GM06990 (cell line): ENCODE measurements at regions not wholly inside any gene's neighbourhood (a gene's known extent, or its start where the extent isn't known, plus 50 kb on each side); places are given as distances from the start of the nearest gene placed in this dataset.

Experiments
- DNase-seq: peaks from one replicate; pipeline ENCODE4 v3.0.0-alpha.2; 2011; ENCODE audit not compliant: insufficient read length; ENCODE audit errors: extremely low read depth
- H3K27me3 ChIP-seq: replicated peaks from 2 replicates; pipeline ENCODE4 v1.6.0; 2011; ENCODE audit warnings: low read length; ENCODE audit not compliant: control insufficient read depth, insufficient read depth
- H3K36me3 ChIP-seq: 2 replicates; pipeline ENCODE4 v1.5.1; 2011; ENCODE audit warnings: low read length; ENCODE audit not compliant: control insufficient read depth, insufficient read depth
- H3K4me3 ChIP-seq: replicated peaks from 2 replicates; pipeline ENCODE4 v1.5.1; 2011; ENCODE audit warnings: low read depth, mild to moderate bottlenecking, control low read depth, low read length
- CTCF ChIP-seq: IDR thresholded peaks from 2 replicates; pipeline ENCODE4 v1.5.1; 2011; ENCODE audit warnings: low read length, control low read depth, mild to moderate bottlenecking, inconsistent platforms; ENCODE audit not compliant: insufficient read depth, poor library complexity, severe bottlenecking

GRCh38 chr1:36606641-36607262 lies 124.0 kb upstream of the CSF3R start:
- Histone ChIP-seq H3K36me3 (no peaks in the 10 kb centered on the region), H3K4me3 (no peak overlapping the region), H3K27me3 (no peaks in the 10 kb centered on the region; the same call in 1 of the 2 replicates)
- no peak for DNase-seq
- no peak for TF ChIP-seq CTCF

GRCh38 chr1:36605942-36606640 lies 123.4 kb upstream of the CSF3R start:
- no peak for DNase-seq
- Histone ChIP-seq H3K4me3 (no peak overlapping the region), H3K27me3 (no peaks in the 10 kb centered on the region; the same call in 1 of the 2 replicates), H3K36me3 (no peaks in the 10 kb centered on the region)
- TF ChIP-seq CTCF: no peak

GRCh38 chr1:36603461-36603860 lies 120.7 kb upstream of the CSF3R start:
- Histone ChIP-seq H3K4me3 (no peak overlapping the region), H3K36me3 (no peaks in the 10 kb centered on the region), H3K27me3 (no peaks in the 10 kb centered on the region; the same call in 1 of the 2 replicates)
- no peak for DNase-seq
- no peak for TF ChIP-seq CTCF

- Histone ChIP-seq H3K27me3 (no peaks in the 10 kb centered on the region; the same call in 1 of the 2 replicates), H3K4me3 (no peak overlapping the region), H3K36me3 (no peaks in the 10 kb centered on the region)
- TF ChIP-seq CTCF: no peak
- DNase-seq: no peak
Observed at GRCh38 chr1:36602184-36602583, 119.5 kb upstream of the CSF3R start.

- Histone ChIP-seq H3K36me3 (no peaks in the 10 kb centered on the region), H3K27me3 (no peaks in the 10 kb centered on the region; the same call in none of the 2 replicates), H3K4me3 (no peak overlapping the region)
- DNase-seq: no peak
- TF ChIP-seq CTCF: no peak
Observed at GRCh38 chr1:36599828-36600227, 117.1 kb upstream of the CSF3R start.
